ENCODE measurements at regions not wholly inside any gene's neighbourhood (a gene's known extent, or its start where the extent isn't known, plus 50 kb on each side); places are given as distances from the start of the nearest gene placed in this dataset.

- 95% methylated on average over 10 of the region's 11 CpGs for WGBS (ENCODE audit: insufficient coverage)
- ChIA-PET CTCF (interaction anchor here (0.9 kb wide), 1 partner anchor 11 kb away, joined by 4 read pairs; no protein-coding TSS in a partner anchor), POLR2A (no interaction called here)
- Histone ChIP-seq H3K4me3 (ENCODE audit: control insufficient read depth in 1 of 7, extremely low read depth in 1 of 7, insufficient read depth in 4 of 7, low read depth in 2 of 7, low read length in 6 of 7) (no peak overlapping the region), H3K9me3 (ENCODE audit: control extremely low read depth in 1 of 5, control insufficient read depth in 4 of 5, insufficient read depth in 2 of 5, low read depth in 1 of 5, low read length in 4 of 5) (no peaks in the 10 kb centered on the region), H3K4me1 (ENCODE audit: control extremely low read depth in 1 of 4, control insufficient read depth in 4 of 4, insufficient read depth in 4 of 4, low read length in 3 of 4) (peaks cover 7 to 23% (median 20%) of the 10 kb centered on the region in 4 experiments), H3K36me3 (ENCODE audit: control insufficient read depth in 4 of 4, insufficient read depth in 4 of 4, low read length in 3 of 4) (no peaks in the 10 kb centered on the region), H3K27ac (ENCODE audit: insufficient read depth in 1 of 2, low read depth in 1 of 2, low read length in 2 of 2, poor library complexity in 1 of 2, severe bottlenecking in 2 of 2) (no peak overlapping the region), H3K27me3 (replicated peaks in 2 of 5; ENCODE audit: control insufficient read depth in 4 of 5, insufficient read depth in 5 of 5, low read length in 4 of 5) (no peaks in the 10 kb centered on the region)
- DNase-seq: no peak
Observed at GRCh38 chr11:69572233-69572860, 68.6 kb upstream of the CCND1 start.

GRCh38 chr11:69572861-69573260 is 68.1 kb upstream of the CCND1 start:
- WGBS (ENCODE audit: insufficient coverage): 94% methylated on average over 4 of the region's 5 CpGs
- H3K27ac ChIP-seq (ENCODE audit: insufficient read depth in 1 of 2, low read depth in 1 of 2, low read length in 2 of 2, poor library complexity in 1 of 2, severe bottlenecking in 2 of 2): no peak overlapping the region
- ChIA-PET CTCF (interaction anchor here (0.9 kb wide), 1 partner anchor 12 kb away, joined by 4 read pairs; no protein-coding TSS in a partner anchor), POLR2A (no interaction called here)
- no peak overlapping the region for H3K4me3 ChIP-seq (ENCODE audit: control insufficient read depth in 1 of 7, extremely low read depth in 1 of 7, insufficient read depth in 4 of 7, low read depth in 2 of 7, low read length in 6 of 7)
- no peaks in the 10 kb centered on the region for H3K9me3 ChIP-seq (ENCODE audit: control extremely low read depth in 1 of 5, control insufficient read depth in 4 of 5, insufficient read depth in 2 of 5, low read depth in 1 of 5, low read length in 4 of 5)
- H3K36me3 ChIP-seq (ENCODE audit: control insufficient read depth in 4 of 4, insufficient read depth in 4 of 4, low read length in 3 of 4): no peaks in the 10 kb centered on the region
- DNase-seq: no peak
- peaks cover 7 to 23% (median 20%) of the 10 kb centered on the region in 4 experiments for H3K4me1 ChIP-seq (ENCODE audit: control extremely low read depth in 1 of 4, control insufficient read depth in 4 of 4, insufficient read depth in 4 of 4, low read length in 3 of 4)
- no peaks in the 10 kb centered on the region for H3K27me3 ChIP-seq (replicated peaks in 2 of 5; ENCODE audit: control insufficient read depth in 4 of 5, insufficient read depth in 5 of 5, low read length in 4 of 5)

GRCh38 chr11:69573761-69574607 is 67.0 kb upstream of the CCND1 start:
- no peaks in the 10 kb centered on the region for H3K9me3 ChIP-seq (ENCODE audit: control extremely low read depth in 1 of 5, control insufficient read depth in 4 of 5, insufficient read depth in 2 of 5, low read depth in 1 of 5, low read length in 4 of 5)
- peaks cover 7 to 23% (median 20%) of the 10 kb centered on the region in 4 experiments for H3K4me1 ChIP-seq (ENCODE audit: control extremely low read depth in 1 of 4, control insufficient read depth in 4 of 4, insufficient read depth in 4 of 4, low read length in 3 of 4)
- no peak overlapping the region for H3K27ac ChIP-seq (ENCODE audit: insufficient read depth in 1 of 2, low read depth in 1 of 2, low read length in 2 of 2, poor library complexity in 1 of 2, severe bottlenecking in 2 of 2)
- H3K4me3 ChIP-seq (ENCODE audit: control insufficient read depth in 1 of 7, extremely low read depth in 1 of 7, insufficient read depth in 4 of 7, low read depth in 2 of 7, low read length in 6 of 7): no peak overlapping the region
- H3K27me3 ChIP-seq (replicated peaks in 2 of 5; ENCODE audit: control insufficient read depth in 4 of 5, insufficient read depth in 5 of 5, low read length in 4 of 5): no peaks in the 10 kb centered on the region
- H3K36me3 ChIP-seq (ENCODE audit: control insufficient read depth in 4 of 4, insufficient read depth in 4 of 4, low read length in 3 of 4): no peaks in the 10 kb centered on the region
- 88% methylated on average over 13 of the region's 13 CpGs for WGBS (ENCODE audit: insufficient coverage)
- POLR2A ChIA-PET: no interaction called here
- CTCF ChIA-PET: interaction anchor here (0.7 to 1.0 kb wide), 2 partner anchors 10 to 54 kb away, joined by 3 to 4 read pairs; no protein-coding TSS in a partner anchor
- no peak for DNase-seq

- ChIA-PET CTCF (no interaction called here), POLR2A (no interaction called here)
- Histone ChIP-seq H3K27me3 (replicated peaks in 2 of 5; ENCODE audit: control insufficient read depth in 4 of 5, insufficient read depth in 5 of 5, low read length in 4 of 5) (no peaks in the 10 kb centered on the region), H3K27ac (ENCODE audit: insufficient read depth in 1 of 2, low read depth in 1 of 2, low read length in 2 of 2, poor library complexity in 1 of 2, severe bottlenecking in 2 of 2) (no peak overlapping the region), H3K9me3 (ENCODE audit: control extremely low read depth in 1 of 5, control insufficient read depth in 4 of 5, insufficient read depth in 2 of 5, low read depth in 1 of 5, low read length in 4 of 5) (no peaks in the 10 kb centered on the region), H3K4me3 (ENCODE audit: control insufficient read depth in 1 of 7, extremely low read depth in 1 of 7, insufficient read depth in 4 of 7, low read depth in 2 of 7, low read length in 6 of 7) (no peak overlapping the region), H3K36me3 (ENCODE audit: control insufficient read depth in 4 of 4, insufficient read depth in 4 of 4, low read length in 3 of 4) (no peaks in the 10 kb centered on the region), H3K4me1 (ENCODE audit: control extremely low read depth in 1 of 4, control insufficient read depth in 4 of 4, insufficient read depth in 4 of 4, low read length in 3 of 4) (peaks cover 7 to 23% (median 20%) of the 10 kb centered on the region in 4 experiments)
- 97% methylated on average over 13 of the region's 16 CpGs for WGBS (ENCODE audit: insufficient coverage)
- no peak for DNase-seq
Observed at GRCh38 chr11:69574608-69575255, 66.2 kb upstream of the CCND1 start.

- DNase-seq: no peak
- CTCF ChIA-PET: no interaction called here
- Histone ChIP-seq H3K4me1 (ENCODE audit: control extremely low read depth in 1 of 4, control insufficient read depth in 4 of 4, insufficient read depth in 4 of 4, low read length in 3 of 4) (peaks cover 7 to 23% (median 20%) of the 10 kb centered on the region in 4 experiments), H3K27me3 (replicated peaks in 2 of 5; ENCODE audit: control insufficient read depth in 4 of 5, insufficient read depth in 5 of 5, low read length in 4 of 5) (no peaks in the 10 kb centered on the region), H3K4me3 (ENCODE audit: control insufficient read depth in 1 of 7, extremely low read depth in 1 of 7, insufficient read depth in 4 of 7, low read depth in 2 of 7, low read length in 6 of 7) (peak overlapping the region in 1 of 7 experiments; percentile 37), H3K36me3 (ENCODE audit: control insufficient read depth in 4 of 4, insufficient read depth in 4 of 4, low read length in 3 of 4) (no peaks in the 10 kb centered on the region), H3K27ac (ENCODE audit: insufficient read depth in 1 of 2, low read depth in 1 of 2, low read length in 2 of 2, poor library complexity in 1 of 2, severe bottlenecking in 2 of 2) (no peak overlapping the region), H3K9me3 (ENCODE audit: control extremely low read depth in 1 of 5, control insufficient read depth in 4 of 5, insufficient read depth in 2 of 5, low read depth in 1 of 5, low read length in 4 of 5) (no peaks in the 10 kb centered on the region)
- WGBS (ENCODE audit: insufficient coverage): 29% methylated on average over 11 of the region's 14 CpGs
- POLR2A ChIA-PET: interaction anchor here (1.0 kb wide), 1 partner anchor 23 kb away, joined by 4 read pairs; no protein-coding TSS in a partner anchor
Observed at GRCh38 chr11:69575296-69576068, 65.5 kb upstream of the CCND1 start.

- H3K4me1 ChIP-seq (ENCODE audit: control extremely low read depth in 1 of 4, control insufficient read depth in 4 of 4, insufficient read depth in 4 of 4, low read length in 3 of 4): peaks cover 7 to 23% (median 20%) of the 10 kb centered on the region in 4 experiments
- no peaks in the 10 kb centered on the region for H3K36me3 ChIP-seq (ENCODE audit: control insufficient read depth in 4 of 4, insufficient read depth in 4 of 4, low read length in 3 of 4)
- CTCF ChIA-PET: no interaction called here
- no peaks in the 10 kb centered on the region for H3K27me3 ChIP-seq (replicated peaks in 2 of 5; ENCODE audit: control insufficient read depth in 4 of 5, insufficient read depth in 5 of 5, low read length in 4 of 5)
- no peaks in the 10 kb centered on the region for H3K9me3 ChIP-seq (ENCODE audit: control extremely low read depth in 1 of 5, control insufficient read depth in 4 of 5, insufficient read depth in 2 of 5, low read depth in 1 of 5, low read length in 4 of 5)
- peak overlapping the region in 2 of 7 experiments; percentile 6 to 37 for H3K4me3 ChIP-seq (ENCODE audit: control insufficient read depth in 1 of 7, extremely low read depth in 1 of 7, insufficient read depth in 4 of 7, low read depth in 2 of 7, low read length in 6 of 7)
- H3K27ac ChIP-seq (ENCODE audit: insufficient read depth in 1 of 2, low read depth in 1 of 2, low read length in 2 of 2, poor library complexity in 1 of 2, severe bottlenecking in 2 of 2): no peak overlapping the region
- DNase-seq: peak; percentile 62 to 85 (median 78)
- POLR2A ChIA-PET: interaction anchor here (1.0 kb wide), 1 partner anchor 22 kb away, joined by 4 read pairs; no protein-coding TSS in a partner anchor
- 3% methylated on average over 9 of the region's 10 CpGs for WGBS (ENCODE audit: insufficient coverage)
Observed at GRCh38 chr11:69576069-69576782, 64.7 kb upstream of the CCND1 start.
